Fibroblast of lung (primary cell): ENCODE measurements at regions not wholly inside any gene's neighbourhood (a gene's known extent, or its start where the extent isn't known, plus 50 kb on each side); places are given as distances from the start of the nearest gene placed in this dataset.

Source experiments
- DNase-seq, 2 donors: peaks; one replicate each; pipeline versions ENCODE4 v3.0.0 to v3.0.0-alpha.2; 2010; ENCODE audit warnings: low read depth in 2 of 2
- H2AFZ ChIP-seq: 2 replicates; pipeline ENCODE4 v1.5.1; 2012; ENCODE audit warnings: low read length, control low read depth, inconsistent platforms
- H3K27ac ChIP-seq: 2 replicates; pipeline ENCODE4 v1.5.1; 2011; ENCODE audit warnings: low read length, control low read depth; ENCODE audit not compliant: insufficient read depth
- H3K27me3 ChIP-seq: 2 replicates; pipeline ENCODE4 v1.5.1; 2011; ENCODE audit warnings: mild to moderate bottlenecking, low read length; ENCODE audit not compliant: control insufficient read depth, insufficient read depth
- H3K36me3 ChIP-seq: 2 replicates; pipeline ENCODE4 v1.5.1; 2011; ENCODE audit warnings: low read length; ENCODE audit not compliant: control insufficient read depth, insufficient read depth
- H3K4me1 ChIP-seq: 2 replicates; pipeline ENCODE4 v1.5.1; 2011; ENCODE audit warnings: low read length; ENCODE audit not compliant: control insufficient read depth, insufficient read depth; ENCODE audit errors: extremely low read depth
- H3K4me2 ChIP-seq: 2 replicates; pipeline ENCODE4 v1.5.1; 2011; ENCODE audit warnings: low read length, control low read depth; ENCODE audit not compliant: insufficient read depth; ENCODE audit errors: extremely low read depth
- H3K4me3 ChIP-seq, 4 experiments: fragments of 200-600 bp in 1 of 4; sonication (generic) in 1 of 4; replicated peaks in 1 of 4; 2 replicates each; pipeline ENCODE4 v1.5.1; 2011 to 2016; ENCODE audit warnings: low read length in 4 of 4, low read depth in 3 of 4, mild to moderate bottlenecking in 3 of 4, control low read depth in 2 of 4, inconsistent platforms in 1 of 4, mixed read lengths in 1 of 4; ENCODE audit not compliant: insufficient read depth in 1 of 4; ENCODE audit errors: control extremely low read depth in 1 of 4
- H3K79me2 ChIP-seq: 2 replicates; pipeline ENCODE4 v1.5.1; 2012; ENCODE audit warnings: mild to moderate bottlenecking, low read length, inconsistent platforms; ENCODE audit not compliant: control insufficient read depth, insufficient read depth
- H3K9ac ChIP-seq: 2 replicates; pipeline ENCODE4 v1.5.1; 2011; ENCODE audit warnings: mild to moderate bottlenecking, low read length, control low read depth; ENCODE audit not compliant: insufficient read depth
- H3K9me3 ChIP-seq: 2 replicates; pipeline ENCODE4 v1.5.1; 2012; ENCODE audit warnings: low read depth, low read length; ENCODE audit not compliant: control insufficient read depth, insufficient read depth
- H4K20me1 ChIP-seq: 2 replicates; pipeline ENCODE4 v1.5.1; 2011; ENCODE audit warnings: low read length; ENCODE audit not compliant: control insufficient read depth, insufficient read depth; ENCODE audit errors: extremely low read depth
- EZH2 ChIP-seq: IDR thresholded peaks from 2 replicates; pipeline ENCODE4 v1.5.1; 2012; ENCODE audit warnings: low read length, control low read depth, mild to moderate bottlenecking; ENCODE audit errors: missing control alignments
- TF ChIP-seq, protein P1 (sequence below), 2 donors: IDR thresholded peaks in 1 of 2; conservative IDR thresholded peaks in 1 of 2; 1 replicate in 1 of 2; 2 replicates in 1 of 2; pipeline ENCODE4 v1.5.1; 2011 to 2012; ENCODE audit warnings: low read length in 2 of 2, control low read depth in 1 of 2, inconsistent platforms in 1 of 2, low read depth in 1 of 2, mild to moderate bottlenecking in 1 of 2

DNA sequence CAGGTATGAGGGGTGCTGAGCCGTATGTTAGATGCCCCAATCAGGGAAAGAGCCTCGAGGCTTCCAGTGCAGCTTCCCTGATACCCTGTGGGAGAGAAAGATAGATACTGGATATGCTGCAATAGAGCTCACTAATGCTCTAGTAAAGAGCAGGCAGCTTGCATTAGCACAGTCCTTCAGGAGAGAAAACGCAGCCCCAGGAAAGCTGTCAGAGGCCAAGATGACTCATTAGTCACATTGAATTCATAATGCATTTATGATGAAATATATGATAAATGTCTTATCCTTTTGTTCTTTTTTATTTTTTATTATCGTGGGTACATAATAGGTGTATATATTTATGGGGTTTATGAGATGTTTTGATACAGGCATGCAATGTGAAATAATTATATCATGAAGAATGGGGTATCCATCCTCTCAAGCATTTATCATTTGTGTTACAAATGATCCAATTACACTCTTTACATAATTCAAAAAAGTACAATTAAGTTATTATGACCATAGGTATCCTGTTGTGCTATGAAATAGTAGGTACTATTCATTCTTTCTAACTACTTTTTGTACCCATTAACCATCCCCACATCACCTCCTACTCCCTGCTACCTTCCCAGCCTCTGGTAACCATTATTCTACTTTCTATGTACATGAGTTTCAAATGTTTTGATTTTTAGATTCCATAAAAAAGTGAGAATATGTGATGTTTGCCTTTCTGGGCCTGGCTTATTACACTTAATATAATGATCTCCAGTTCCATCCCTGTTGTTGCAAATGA is 94.5 kb upstream of the TOP3B start:
- Histone ChIP-seq H3K36me3 (no peaks in the 10 kb centered on the region), H3K4me2 (no peak overlapping the region), H3K79me2 (no peaks in the 10 kb centered on the region), H3K27ac (no peak overlapping the region), H3K9ac (no peak overlapping the region), H3K9me3 (no peaks in the 10 kb centered on the region), H3K4me3 (no peak overlapping the region), H2AFZ (no peak overlapping the region), H4K20me1 (no peaks in the 10 kb centered on the region), H3K4me1 (no peaks in the 10 kb centered on the region), H3K27me3 (no peaks in the 10 kb centered on the region)
- TF ChIP-seq EZH2, result no peak
- TF ChIP-seq, protein P1, sequence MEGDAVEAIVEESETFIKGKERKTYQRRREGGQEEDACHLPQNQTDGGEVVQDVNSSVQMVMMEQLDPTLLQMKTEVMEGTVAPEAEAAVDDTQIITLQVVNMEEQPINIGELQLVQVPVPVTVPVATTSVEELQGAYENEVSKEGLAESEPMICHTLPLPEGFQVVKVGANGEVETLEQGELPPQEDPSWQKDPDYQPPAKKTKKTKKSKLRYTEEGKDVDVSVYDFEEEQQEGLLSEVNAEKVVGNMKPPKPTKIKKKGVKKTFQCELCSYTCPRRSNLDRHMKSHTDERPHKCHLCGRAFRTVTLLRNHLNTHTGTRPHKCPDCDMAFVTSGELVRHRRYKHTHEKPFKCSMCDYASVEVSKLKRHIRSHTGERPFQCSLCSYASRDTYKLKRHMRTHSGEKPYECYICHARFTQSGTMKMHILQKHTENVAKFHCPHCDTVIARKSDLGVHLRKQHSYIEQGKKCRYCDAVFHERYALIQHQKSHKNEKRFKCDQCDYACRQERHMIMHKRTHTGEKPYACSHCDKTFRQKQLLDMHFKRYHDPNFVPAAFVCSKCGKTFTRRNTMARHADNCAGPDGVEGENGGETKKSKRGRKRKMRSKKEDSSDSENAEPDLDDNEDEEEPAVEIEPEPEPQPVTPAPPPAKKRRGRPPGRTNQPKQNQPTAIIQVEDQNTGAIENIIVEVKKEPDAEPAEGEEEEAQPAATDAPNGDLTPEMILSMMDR (conservative IDR thresholded peaks at IDR 0.05 in 1 of 2, IDR thresholded peaks at IDR 0.05 in 1 of 2; ENCODE audit: low read depth in 1 of 2, low read length in 2 of 2), result no peak
- DNase-seq, result peak in 1 of 2 donors; percentile 19

DNA sequence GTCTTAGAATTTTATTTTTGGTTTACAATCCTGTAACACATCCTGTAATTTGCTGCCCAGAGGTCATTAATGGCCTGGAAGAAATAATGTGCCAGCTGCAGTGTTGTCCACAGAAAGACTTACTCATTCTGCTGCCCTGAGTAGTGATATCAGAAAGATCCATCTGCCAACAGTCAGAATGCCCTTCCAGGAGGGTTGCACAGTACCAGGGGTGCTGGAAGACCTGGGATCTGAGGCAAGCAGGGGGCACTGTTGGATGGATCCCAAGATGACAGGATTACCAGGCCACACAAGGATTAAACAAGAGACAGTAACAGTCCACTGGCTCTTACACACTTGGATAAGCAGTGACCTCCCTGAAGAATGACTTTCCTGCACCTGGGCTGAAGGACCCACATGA is 93.8 kb upstream of the TOP3B start:
- H2AFZ ChIP-seq, result no peak overlapping the region
- H3K4me3 ChIP-seq, result no peak overlapping the region
- no peaks in the 10 kb centered on the region for H3K9me3 ChIP-seq
- no peaks in the 10 kb centered on the region for H3K36me3 ChIP-seq
- H3K4me1 ChIP-seq, result no peaks in the 10 kb centered on the region
- no peaks in the 10 kb centered on the region for H4K20me1 ChIP-seq
- no peak overlapping the region for H3K9ac ChIP-seq
- TF ChIP-seq, protein P1 (conservative IDR thresholded peaks at IDR 0.05 in 1 of 2, IDR thresholded peaks at IDR 0.05 in 1 of 2; ENCODE audit: low read depth in 1 of 2, low read length in 2 of 2), result no peak
- TF ChIP-seq EZH2, result no peak
- no peak overlapping the region for H3K27ac ChIP-seq
- no peak overlapping the region for H3K4me2 ChIP-seq
- DNase-seq, result no peak
- peaks cover 2% of the 10 kb centered on the region for H3K27me3 ChIP-seq
- no peaks in the 10 kb centered on the region for H3K79me2 ChIP-seq

DNA sequence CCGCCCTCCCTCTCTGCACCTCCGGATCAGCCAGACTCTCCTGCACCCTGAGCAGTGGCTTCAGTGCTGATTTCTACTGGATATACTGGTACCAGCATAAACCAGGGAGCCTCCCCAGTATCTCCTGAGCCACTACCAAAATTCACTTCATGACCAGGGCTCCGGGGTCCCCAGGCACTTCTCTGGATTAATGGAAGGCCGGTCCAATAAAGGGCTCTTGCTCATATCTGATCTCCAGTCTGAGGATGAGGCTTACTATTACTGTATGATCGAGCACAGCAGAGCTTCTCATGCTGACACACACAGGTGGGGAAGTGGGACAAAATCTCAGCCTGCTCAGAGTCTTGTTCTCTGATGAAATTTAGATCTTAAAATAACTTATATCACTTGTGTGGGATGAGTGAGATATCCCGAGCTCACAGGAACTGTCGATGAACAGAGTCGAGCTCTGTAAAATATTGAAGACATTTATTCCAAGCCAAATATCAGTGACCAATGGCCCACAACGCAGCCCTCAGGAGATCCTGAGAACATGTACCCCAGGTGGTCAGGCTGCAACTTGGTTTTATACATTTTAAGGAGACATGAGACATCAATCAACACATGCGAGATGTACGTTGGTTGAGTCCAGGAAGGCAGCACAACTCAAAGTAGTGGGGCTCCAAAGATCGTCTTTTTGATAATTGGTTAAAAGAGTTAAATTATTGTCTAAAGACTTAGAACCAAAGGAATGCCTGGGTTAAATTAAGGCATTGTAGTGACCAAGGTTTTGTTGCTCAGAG is 93.0 kb upstream of the TOP3B start:
- no peak for DNase-seq
- H2AFZ ChIP-seq, result no peak overlapping the region
- H3K9ac ChIP-seq, result no peak overlapping the region
- no peak for TF ChIP-seq EZH2
- TF ChIP-seq, protein P1 (conservative IDR thresholded peaks at IDR 0.05 in 1 of 2, IDR thresholded peaks at IDR 0.05 in 1 of 2; ENCODE audit: low read depth in 1 of 2, low read length in 2 of 2), result no peak
- H3K9me3 ChIP-seq, result no peaks in the 10 kb centered on the region
- H3K27me3 ChIP-seq, result peaks cover 3% of the 10 kb centered on the region
- H3K4me1 ChIP-seq, result no peaks in the 10 kb centered on the region
- no peaks in the 10 kb centered on the region for H4K20me1 ChIP-seq
- H3K36me3 ChIP-seq, result no peaks in the 10 kb centered on the region
- no peak overlapping the region for H3K4me3 ChIP-seq
- H3K27ac ChIP-seq, result no peak overlapping the region
- H3K79me2 ChIP-seq, result no peaks in the 10 kb centered on the region
- H3K4me2 ChIP-seq, result no peak overlapping the region
